Stimulated activated CD4-positive, alpha-beta T cell treated with anti-CD3 and anti-CD28 coated beads, Interleukin-4, amount 100 ng/mL, for 48 hours (primary cell): ENCODE measurements at regions not wholly inside any gene's neighbourhood (a gene's known extent, or its start where the extent isn't known, plus 50 kb on each side); places are given as distances from the start of the nearest gene placed in this dataset.

Experiments
- DNase-seq, 2 donors: peaks; one replicate each; pipeline ENCODE4 v3.0.0-alpha.2; 2020; ENCODE audit warnings: low read depth in 2 of 2

- no peak for DNase-seq
Measured at GRCh38 chr4:59068722-59069418, 1958.7 kb upstream of the IGFBP7 start.

DNA sequence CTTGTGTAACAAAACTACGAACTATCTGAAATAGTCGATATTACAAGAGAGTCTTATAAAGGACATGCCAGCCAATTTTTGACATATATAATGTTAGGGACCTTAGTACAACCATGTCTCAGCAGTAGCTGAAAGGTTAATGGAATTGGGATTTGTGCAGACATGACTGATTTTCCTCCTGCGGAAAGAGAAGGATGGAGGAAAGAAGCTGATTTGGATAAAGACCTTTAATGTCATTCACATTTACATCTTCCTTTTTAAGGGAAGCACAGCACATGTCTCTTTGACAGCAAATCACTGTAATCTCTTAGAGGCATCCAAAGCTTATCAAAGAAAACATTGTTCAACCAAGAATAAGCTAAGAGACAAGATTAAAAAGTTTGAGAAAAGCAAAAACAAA is 1976.2 kb upstream of the IGFBP7 start:
- DNase-seq, result no peak

DNA sequence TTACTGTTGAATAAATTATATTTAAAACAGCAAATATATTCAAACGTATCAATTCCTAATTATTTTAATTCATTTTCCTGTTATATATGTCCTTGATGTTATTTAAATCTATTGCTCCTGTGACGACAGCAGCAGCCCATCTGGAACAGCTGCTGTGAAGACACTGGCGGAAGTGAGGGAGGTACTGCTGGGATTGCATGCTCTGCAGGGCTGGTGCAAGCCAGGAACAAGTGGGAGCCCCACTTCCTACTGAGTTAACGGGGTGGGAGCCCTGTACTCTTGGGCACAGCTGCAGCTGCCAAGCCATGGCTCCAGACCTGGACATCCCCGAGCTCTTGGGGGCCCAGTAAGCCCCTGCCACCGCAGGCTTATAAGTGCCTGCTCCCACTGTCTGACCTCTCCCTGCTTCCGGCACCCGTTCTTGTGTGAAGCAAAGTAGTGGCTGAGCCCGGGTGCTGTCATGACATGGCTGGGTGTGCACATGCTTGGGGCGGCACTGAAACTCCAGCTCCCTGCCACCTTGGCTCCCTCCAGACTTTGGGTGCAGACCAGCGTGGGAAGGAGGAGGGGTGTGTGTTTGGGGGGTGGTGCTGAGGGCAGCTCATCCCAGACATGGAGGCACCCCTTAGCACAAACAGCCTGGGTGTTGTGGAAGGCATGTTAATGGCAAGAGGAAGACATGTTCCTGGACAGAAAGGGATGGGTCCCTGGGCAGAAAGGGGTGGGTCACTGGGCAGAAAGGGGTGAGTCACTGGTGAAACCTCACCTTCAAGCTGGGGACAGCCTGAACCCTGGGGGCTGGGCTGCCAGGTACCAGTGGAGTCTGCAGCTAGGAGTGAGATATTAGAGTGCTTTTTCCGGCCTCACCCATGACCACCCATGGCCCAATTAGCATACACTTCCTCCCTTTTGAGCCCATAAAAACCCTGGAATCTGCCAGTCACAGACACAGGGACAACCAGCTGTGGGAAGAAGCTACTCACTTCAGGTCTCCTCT is 1981.3 kb upstream of the IGFBP7 start:
- no peak for DNase-seq

DNA sequence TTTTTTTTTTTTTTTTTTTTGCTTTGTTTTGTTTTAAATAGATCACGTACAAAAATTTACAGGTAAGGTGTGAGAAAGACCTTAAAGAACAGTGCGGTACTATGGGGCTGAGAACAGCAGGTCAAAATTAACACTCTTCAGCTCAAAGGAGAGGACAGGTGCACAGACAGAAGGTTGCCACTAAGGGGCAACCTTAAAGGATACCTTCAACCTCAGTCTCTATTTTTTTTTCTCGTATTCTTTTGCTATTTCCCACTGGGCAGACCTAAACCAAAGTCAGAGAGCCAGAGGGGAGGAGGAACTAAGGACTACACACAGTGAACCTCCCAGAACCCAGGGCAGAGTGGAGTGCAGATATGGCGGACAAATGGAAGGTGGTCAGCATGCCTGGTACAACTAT is 1984.3 kb upstream of the IGFBP7 start:
- DNase-seq, result no peak

DNA sequence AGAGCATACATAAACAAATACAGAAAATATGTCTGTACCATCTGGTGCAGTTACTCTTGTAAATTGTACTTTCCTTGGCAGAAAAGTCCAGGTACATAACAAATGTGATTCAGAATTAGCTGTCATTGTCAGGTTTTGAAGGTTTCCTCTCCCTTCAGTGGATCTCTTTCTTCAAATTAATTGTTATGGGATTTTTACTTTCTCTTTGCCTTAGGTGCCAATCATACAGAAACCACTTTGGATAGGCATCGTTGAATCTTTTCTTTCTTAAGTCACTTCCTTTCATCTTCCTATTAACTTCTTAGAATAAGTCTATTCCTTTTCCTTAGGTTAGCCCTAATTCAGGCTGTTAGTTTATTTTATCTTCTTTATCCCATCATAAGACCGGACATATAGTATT is 1992.1 kb upstream of the IGFBP7 start:
- DNase-seq, result no peak

GRCh38 chr4:59120287-59120814 is 2010.2 kb upstream of the IGFBP7 start:
- DNase-seq, result no peak

DNA sequence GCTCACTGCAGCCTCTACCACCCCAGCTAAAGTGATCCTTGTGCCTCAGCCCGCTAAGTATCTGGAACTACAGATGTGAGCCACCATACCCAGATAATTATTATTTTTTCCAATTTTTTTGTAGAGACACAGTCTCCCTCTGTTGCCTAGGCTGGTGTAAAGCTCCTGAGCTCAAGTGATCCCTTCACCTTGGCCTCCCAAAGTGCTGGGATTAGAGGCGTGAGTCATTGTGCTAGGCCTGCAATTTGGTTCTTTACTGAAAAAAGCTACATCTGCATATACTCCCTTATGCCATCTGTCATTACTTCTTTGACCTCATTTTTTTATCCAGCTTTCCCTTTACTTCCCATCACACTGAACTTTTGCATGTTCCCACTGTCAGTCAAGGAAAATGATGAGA is 2012.4 kb upstream of the IGFBP7 start:
- DNase-seq, result no peak

DNA sequence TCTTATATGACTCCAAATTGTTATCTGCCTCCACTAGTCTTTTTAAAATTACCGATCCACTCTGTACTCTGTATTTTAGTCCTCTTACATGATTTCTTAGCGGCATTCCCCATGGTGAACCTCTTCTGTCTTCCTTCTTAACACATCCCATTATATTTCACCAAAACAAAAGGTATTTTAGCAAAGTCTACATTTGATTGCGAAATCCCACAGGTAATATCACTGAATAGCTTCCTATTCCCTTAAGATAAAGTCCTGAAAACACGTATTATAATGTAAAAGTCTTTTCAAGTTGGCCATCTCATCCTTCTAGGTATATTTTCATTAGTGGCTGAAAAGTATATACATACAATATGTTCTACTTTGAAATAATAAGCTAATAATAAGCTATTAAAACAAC is 2016.0 kb upstream of the IGFBP7 start:
- DNase-seq, result no peak

DNA sequence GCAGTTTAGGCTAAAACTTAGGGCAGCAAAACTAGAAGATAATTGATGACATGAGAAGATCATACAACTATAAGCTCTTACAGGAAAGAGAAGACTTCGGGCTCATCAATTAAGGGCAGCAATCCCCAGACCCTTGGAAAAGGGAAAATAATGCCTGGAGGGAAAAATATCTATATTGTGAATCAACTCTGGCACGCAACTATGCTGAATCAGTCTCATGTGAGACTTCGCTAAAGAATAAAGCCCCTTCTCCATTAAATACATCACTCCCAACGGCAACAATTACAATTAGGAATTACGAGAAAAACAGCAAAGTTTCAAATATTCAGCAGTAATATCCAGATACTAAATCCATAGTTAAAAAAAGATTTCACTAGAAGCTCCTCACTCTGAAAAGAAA is 2016.8 kb upstream of the IGFBP7 start:
- DNase-seq, result no peak

DNA sequence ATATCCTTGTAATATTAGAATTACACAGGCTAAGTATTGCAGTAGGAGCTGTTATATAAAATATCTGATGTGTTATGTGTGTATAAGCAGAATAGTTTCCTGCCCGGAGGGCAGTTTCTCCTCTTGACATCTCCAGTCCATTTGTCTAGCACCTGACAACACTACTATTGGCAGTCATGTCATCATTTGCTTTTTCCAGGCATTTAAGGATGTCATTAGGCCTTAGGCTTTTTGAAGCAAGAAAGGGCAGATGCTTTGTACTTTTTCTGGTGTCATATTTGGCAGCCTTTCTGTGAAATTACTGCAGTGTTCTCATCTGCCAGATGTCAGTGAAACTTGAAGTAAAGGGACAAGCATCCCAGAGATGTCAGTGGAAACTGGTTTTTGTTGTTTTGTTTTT is 2017.6 kb upstream of the IGFBP7 start:
- DNase-seq, result no peak

DNA sequence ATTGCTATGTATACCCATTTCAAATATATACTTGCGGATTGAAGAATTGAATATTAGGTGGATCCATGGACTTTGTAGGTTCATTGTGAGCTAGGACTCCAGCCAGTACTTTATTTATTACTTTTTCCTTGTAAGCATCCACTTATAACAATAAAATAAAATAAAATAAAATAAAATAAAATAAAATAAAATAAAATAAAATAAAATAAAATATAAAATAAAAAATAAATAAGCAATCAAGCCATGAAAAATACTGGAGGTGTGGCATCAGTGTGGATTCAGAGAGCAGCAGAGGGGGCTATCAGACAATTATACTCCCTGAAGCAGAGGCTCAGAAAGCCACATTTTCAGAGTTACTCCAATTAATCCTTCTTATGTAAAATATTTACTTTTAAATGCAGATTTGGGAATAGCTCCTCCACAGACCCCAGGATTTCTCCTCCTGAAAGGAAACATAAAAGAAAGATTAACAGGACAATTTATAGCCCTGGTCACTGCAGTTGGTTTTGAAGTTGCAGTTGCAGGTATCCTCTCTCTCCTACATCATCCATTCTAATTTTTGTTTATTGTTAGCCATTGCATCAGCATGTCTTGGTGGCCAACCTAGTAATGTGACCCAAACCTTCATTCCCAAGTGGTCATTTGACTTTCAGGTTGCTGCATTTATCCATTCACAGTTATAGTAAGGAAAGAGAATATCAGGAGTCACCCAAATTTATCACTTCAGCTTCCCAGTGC is 2025.2 kb upstream of the IGFBP7 start:
- no peak for DNase-seq

- DNase-seq, result no peak
Measured at GRCh38 chr4:59161249-59161648, 2038.9 kb upstream of the ADGRL3 start.

DNA sequence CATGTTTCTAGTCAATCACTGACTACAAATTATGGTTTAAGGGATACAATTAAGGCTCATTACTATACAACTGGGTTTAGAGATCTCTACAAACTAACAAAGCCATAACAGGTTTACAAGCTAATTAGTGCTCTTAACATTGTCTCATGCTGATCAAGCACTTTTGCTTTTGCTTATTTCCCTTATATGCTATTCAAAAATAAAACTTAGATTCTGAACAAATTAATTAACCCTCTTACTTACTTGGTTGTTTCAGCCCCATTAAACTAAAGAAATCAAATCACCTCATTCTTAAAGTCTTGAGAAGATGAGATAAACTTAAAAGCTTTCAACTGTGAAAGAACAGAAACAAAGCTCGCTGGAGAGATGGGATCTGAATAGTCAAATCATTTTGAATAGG is 2024.5 kb upstream of the ADGRL3 start:
- no peak for DNase-seq

- no peak for DNase-seq
Measured at GRCh38 chr4:59179372-59179771, 2020.8 kb upstream of the ADGRL3 start.

- no peak for DNase-seq
Measured at GRCh38 chr4:59180161-59180560, 2020.0 kb upstream of the ADGRL3 start.

DNA sequence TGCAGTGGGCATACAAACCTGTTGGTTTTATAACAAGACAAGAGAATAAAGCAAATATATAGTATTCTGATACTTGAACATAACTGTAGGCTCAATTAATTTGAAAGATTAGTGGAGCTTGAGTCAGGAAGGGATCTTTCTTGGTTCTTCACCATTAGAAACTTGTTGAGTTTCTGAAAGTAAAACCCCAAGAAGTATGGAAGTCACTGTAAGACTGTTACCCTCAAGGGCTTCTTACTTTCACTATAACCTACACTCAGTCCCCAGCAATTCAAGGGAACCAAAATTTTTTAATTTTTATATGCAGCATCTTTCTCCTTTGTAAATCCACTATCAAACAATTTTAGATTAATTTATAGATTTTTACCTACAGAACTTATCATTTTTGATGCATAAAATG is 2019.2 kb upstream of the ADGRL3 start:
- no peak for DNase-seq

DNA sequence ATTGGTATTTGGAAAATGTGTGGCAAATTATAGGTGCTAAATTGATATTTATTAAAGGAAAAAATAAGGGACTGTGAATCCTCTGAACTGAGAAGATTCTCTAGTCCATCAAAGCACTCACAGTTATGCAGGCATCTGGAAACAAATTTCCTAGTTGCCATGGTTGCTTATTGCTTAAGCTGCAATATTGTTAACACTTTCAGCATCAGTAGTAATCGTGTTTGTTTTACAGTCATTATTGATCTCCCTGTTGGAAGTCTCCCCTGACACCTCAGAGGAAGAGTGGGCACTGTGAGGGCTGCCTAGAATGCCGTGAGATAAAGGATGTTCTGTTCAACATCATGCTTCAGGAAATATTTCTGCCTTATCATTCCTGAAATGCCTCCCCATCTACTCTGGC is 2004.3 kb upstream of the ADGRL3 start:
- no peak for DNase-seq

DNA sequence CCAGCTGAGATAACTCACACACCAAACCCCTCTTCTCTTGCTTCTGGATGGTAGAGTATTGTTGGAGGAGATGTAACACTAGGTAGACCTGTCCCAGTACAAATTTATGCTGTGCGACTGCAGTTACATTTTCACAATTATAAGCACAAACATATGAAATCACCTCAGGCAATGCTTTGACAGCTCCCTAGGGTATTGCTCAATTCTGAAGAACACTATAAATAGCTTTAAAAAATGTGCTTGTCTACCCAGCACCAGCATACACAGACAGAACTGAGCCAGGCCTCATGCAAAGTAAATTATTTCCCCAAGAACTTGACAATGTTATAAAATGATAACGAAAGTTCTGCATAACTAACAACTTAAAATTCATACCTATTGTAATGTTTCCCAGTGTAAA is 1999.1 kb upstream of the ADGRL3 start:
- no peak for DNase-seq

DNA sequence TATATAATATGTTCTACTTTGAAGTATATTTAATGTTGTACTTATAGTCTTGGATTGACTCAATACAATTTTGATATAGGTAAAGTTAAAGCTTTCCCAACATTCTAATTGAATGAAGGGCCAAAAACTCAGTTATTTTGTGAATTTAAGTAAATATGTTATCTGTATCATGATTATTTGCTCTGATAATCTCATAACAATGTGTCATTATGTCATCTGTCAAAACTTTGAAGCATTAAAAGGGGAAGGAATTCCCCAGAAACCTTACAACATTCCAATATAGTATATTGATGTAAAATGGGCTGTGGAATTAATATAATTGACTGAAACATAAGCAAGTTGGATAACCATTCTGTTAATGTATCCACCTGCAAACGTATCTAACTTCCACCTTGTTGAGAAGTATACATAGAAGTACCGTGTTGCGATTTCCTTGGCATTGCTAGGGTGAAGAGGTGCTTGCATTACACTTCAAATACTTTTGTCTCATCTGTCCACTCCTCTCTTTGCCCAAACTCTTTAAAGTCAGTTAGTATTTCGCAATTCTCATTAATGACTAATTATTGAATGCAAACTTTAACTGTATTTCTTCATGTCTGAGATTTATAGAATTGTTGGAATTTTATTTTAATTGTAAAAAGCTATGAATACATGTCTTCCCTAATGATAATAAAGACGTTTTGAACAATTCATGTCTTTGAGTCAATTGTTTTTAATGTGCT is 1982.1 kb upstream of the ADGRL3 start:
- no peak for DNase-seq

DNA sequence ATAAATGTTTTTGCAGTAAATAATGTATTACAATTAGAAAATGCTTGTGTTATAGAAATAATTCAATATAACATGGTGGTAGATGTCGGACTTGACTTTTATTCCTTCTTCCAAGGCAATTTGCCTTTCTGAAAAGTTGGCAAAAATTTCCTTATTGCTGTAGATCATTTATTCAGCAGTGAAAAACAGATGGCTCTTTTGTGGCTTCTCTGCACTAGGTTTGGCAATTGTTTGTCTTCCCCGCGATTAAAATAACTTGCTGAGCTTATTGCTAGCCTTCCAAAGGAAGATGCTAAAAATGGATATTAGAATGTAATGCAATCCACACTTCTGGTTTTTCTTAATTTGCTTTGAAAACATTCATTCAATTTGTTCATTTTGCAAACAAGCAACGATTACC is 1977.9 kb upstream of the ADGRL3 start:
- no peak for DNase-seq

- no peak for DNase-seq
Measured at GRCh38 chr4:59223292-59223941, 1976.7 kb upstream of the ADGRL3 start.
